22Rv1 (cell line): ENCODE measurements at regions not wholly inside any gene's neighbourhood (a gene's known extent, or its start where the extent isn't known, plus 50 kb on each side); places are given as distances from the start of the nearest gene placed in this dataset.

Experiments used
- H3K27ac ChIP-seq: fragments of 450-650 bp; 2 replicates; pipeline ENCODE4 v1.5.1; 2017
- CTCF ChIP-seq: fragments of 450-650 bp; IDR thresholded peaks from 2 replicates; pipeline ENCODE4 v1.5.1; 2017; ENCODE audit warnings: mild to moderate bottlenecking
- ZFX ChIP-seq: fragments of 450-650 bp; IDR thresholded peaks from 2 replicates; pipeline ENCODE4 v1.6.1; 2017; ENCODE audit warnings: antibody characterized with exemption, borderline replicate concordance

DNA sequence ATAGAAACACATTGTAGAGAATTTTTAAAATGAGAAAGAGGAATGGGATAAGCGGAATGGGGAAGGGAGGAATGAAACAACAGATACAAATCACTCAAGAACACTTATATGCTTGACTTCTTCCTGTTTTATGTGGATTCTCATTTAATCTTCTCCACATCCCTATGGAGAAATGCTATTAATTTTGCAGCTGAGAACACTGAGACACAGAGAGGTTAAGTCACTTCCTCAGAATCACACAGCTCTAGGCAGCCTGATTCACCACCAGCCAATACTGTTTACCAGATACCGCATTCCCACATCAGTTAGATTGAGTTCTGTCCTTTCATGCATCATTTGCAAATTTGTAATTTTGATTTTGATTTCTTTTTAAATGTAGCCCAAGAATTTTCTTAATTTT, 170.5 kb downstream of the SH2D4B start:
- no peak for TF ChIP-seq CTCF
- no peak for TF ChIP-seq ZFX
- no peak overlapping the region for H3K27ac ChIP-seq

DNA sequence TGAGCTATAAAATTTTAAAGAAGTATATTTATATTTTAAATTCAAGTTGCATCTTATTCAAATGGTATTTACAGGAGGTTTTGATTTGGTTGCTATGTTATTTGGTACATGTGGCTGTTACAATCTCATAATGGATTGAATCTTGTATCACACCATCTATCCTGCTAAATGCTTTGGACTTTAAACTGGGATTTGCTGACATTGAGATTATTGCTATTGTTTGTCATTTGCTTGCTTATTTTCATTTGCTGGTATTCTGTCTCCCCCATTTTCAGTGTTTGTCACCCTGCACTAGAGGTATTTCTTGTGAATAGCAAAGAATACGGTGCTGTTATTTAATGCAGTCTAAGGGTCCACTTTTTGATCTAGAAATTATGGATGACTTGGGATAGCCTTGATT, 171.1 kb downstream of the SH2D4B start:
- H3K27ac ChIP-seq, result no peak overlapping the region
- TF ChIP-seq ZFX, result no peak
- TF ChIP-seq CTCF, result no peak

DNA sequence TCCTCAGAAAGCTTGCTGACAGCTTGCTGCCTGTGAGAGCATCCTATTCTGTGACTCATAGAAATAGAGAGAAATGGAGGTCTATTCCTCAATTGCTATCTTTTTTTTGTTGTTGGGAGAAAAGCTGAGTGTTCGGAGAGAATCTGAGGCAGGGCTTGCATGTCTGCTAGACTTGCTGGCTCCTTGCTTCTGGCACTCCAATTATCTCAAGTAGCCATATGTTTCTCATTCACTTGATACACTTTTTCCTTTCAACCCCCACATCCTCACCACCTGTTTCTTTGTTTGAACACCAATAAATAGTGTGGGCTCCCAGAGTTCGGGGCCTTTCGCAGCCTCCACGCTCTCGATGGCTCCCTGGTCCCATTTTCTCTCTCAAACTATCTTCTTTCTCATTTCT, 172.2 kb downstream of the SH2D4B start:
- TF ChIP-seq CTCF (no peak), ZFX (no peak)
- H3K27ac ChIP-seq, result no peak overlapping the region

- no peak overlapping the region for H3K27ac ChIP-seq
- TF ChIP-seq CTCF (no peak), ZFX (no peak)
These were observed 175.8 kb downstream of the SH2D4B start for GRCh38 chr10:80713398-80713928.

- H3K27ac ChIP-seq, result no peak overlapping the region
- no peak for TF ChIP-seq CTCF
- TF ChIP-seq ZFX, result no peak
These were observed 176.9 kb downstream of the SH2D4B start for GRCh38 chr10:80714566-80714965.

- H3K27ac ChIP-seq, result no peak overlapping the region
- TF ChIP-seq ZFX (no peak), CTCF (no peak)
These were observed 180.3 kb downstream of the SH2D4B start for GRCh38 chr10:80718024-80718423.

- TF ChIP-seq CTCF (no peak), ZFX (no peak)
These were observed 182.2 kb downstream of the SH2D4B start for GRCh38 chr10:80719935-80720334.

More at GRCh38 chr10:80719935-80720334, 182.2 kb downstream of the SH2D4B start:
- H3K27ac ChIP-seq, result no peak overlapping the region
